Progenitor cell of endocrine pancreas (in vitro differentiated cells): ENCODE measurements at regions not wholly inside any gene's neighbourhood (a gene's known extent, or its start where the extent isn't known, plus 50 kb on each side); places are given as distances from the start of the nearest gene placed in this dataset.

Source experiments
- DNase-seq: peaks from one replicate; pipeline ENCODE4 v3.0.0; 2021; ENCODE audit warnings: low spot score; ENCODE audit not compliant: unreplicated experiment
- H3K27ac Mint-ChIP-seq: 2 replicates; pipeline ENCODE4 v1.8.0; 2021; ENCODE audit warnings: mild to moderate bottlenecking, moderate library complexity, mixed read lengths
- H3K27me3 Mint-ChIP-seq: 2 replicates; pipeline ENCODE4 v1.8.0; 2021; ENCODE audit warnings: mixed read lengths
- H3K36me3 Mint-ChIP-seq: 2 replicates; pipeline ENCODE4 v1.8.0; 2022; ENCODE audit warnings: mixed read lengths; ENCODE audit not compliant: insufficient read depth
- H3K4me1 Mint-ChIP-seq: 2 replicates; pipeline ENCODE4 v1.8.0; 2021; ENCODE audit warnings: low read depth, mixed read lengths
- H3K4me3 Mint-ChIP-seq: 2 replicates; pipeline ENCODE4 v1.8.0; 2021; ENCODE audit warnings: low read depth, mild to moderate bottlenecking, moderate library complexity, mixed read lengths
- H3K9me3 Mint-ChIP-seq: 2 replicates; pipeline ENCODE4 v1.8.0; 2021; ENCODE audit warnings: low read depth, mixed read lengths
- TF ChIP-seq, protein P1 (sequence below): fragments of 200-600 bp; sonication (generic); IDR thresholded peaks from one replicate; pipeline ENCODE4 v1.5.0; 2021; ENCODE audit warnings: antibody characterized with exemption, mild to moderate bottlenecking; ENCODE audit not compliant: unreplicated experiment

DNA sequence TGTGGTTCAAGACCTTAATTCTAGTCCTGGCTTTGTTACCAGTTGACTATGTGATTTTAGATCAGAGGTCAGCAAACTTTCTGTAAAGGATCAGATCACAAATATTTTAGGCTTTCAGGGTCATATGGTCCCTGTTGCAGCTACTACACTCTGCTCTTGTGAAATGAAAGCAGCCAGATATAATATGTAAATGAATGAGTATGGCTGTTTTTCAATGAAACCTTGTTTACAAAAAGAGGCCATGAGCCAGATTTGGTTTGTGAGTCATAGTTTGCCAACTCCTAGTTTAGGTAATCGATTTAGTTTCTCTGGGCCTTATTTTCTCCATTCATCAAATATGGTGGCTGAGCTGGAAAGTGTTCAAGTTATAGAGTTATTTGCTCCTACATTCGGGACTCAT lies 346.7 kb downstream of the NUF2 start:
- DNase-seq: no peak
- H3K36me3 Mint-ChIP-seq: no peaks in the 10 kb centered on the region
- no peak overlapping the region for H3K4me3 Mint-ChIP-seq
- H3K27me3 Mint-ChIP-seq: peaks cover 2% of the 10 kb centered on the region
- peaks cover 27% of the 10 kb centered on the region for H3K4me1 Mint-ChIP-seq
- H3K9me3 Mint-ChIP-seq: peaks cover 3% of the 10 kb centered on the region
- H3K27ac Mint-ChIP-seq: no peak overlapping the region
- TF ChIP-seq, protein P1, sequence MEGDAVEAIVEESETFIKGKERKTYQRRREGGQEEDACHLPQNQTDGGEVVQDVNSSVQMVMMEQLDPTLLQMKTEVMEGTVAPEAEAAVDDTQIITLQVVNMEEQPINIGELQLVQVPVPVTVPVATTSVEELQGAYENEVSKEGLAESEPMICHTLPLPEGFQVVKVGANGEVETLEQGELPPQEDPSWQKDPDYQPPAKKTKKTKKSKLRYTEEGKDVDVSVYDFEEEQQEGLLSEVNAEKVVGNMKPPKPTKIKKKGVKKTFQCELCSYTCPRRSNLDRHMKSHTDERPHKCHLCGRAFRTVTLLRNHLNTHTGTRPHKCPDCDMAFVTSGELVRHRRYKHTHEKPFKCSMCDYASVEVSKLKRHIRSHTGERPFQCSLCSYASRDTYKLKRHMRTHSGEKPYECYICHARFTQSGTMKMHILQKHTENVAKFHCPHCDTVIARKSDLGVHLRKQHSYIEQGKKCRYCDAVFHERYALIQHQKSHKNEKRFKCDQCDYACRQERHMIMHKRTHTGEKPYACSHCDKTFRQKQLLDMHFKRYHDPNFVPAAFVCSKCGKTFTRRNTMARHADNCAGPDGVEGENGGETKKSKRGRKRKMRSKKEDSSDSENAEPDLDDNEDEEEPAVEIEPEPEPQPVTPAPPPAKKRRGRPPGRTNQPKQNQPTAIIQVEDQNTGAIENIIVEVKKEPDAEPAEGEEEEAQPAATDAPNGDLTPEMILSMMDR: no peak

DNA sequence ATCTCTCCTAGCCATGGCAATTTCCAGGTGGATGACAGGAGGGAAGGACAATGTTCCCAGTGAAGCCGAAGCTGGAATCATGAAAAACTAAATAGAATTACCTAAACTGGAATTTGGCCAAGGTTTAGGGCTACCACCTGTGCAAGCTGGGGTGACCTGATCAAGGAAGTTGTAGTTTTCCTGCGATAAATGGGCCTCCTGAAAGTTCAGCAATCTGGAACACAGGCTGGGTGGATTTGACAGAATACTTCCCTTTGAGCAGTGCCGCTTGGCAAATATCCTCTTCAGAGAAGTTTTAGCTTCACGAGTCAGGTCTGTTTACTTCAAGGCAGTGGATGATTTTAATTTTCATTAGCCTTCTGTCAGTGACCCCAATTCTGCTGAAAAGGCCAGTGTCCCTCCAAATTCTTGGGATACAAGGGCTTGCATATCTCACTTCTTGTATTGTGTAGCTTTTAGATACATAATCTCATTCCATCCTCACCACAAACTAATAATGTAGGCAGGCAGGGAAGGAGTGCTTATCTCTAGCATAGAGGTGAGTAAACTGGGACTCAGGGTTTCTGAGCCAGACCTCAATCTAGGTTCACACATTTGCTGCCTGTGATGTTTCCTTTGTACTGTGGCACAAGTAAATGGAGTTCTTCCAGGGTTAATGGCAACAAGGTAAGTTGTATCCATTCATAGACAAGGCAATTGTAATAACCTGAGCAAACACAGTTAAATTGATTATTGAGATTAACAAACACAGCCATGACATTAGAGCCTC lies 349.4 kb downstream of the NUF2 start:
- Mint-ChIP-seq H3K9me3 (peaks cover 3% of the 10 kb centered on the region), H3K27me3 (peaks cover 7% of the 10 kb centered on the region), H3K4me3 (no peak overlapping the region), H3K4me1 (peaks cover 37% of the 10 kb centered on the region), H3K27ac (peak overlapping the region; percentile 87), H3K36me3 (no peaks in the 10 kb centered on the region)
- no peak for DNase-seq
- TF ChIP-seq, protein P1: no peak

DNA sequence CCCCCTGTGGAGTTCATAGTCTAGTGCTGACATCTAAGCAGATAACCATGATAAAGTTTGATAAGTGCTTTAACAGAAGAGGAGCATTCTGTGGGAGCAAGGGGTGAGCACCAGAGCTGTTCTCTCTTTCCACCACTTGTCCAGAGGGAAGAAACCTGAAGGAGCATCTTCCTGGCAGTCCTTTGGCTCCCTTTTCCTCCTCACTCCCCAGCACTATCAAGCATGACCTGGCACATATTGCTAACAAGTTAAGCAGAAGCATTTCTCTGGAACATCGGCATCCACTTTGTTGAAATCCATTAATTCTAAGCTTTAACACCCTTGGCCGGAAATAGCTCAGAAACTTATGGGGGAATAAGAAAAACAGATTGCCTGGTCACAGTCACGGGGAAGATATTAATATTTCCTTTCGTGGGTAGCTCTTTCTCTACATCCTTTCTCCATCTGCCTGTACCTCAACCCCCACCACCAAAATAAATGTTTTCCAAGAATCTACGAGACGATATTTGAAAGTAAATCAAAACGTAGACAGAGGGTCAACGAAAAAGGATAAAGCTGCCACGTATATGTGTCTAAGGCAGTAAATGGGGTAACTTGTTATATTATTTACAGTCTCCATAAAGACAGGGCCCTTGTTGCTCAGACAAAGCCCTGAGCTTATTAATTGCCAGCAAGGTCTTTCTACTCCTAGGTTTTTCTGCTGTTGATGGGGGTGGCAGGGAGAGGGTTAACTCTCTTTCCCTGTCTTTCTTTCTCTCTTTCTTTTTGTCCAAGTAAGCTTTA lies 351.4 kb downstream of the NUF2 start:
- H3K27ac Mint-ChIP-seq: peak overlapping the region; percentile 66
- no peak overlapping the region for H3K4me3 Mint-ChIP-seq
- DNase-seq: no peak
- no peaks in the 10 kb centered on the region for H3K36me3 Mint-ChIP-seq
- H3K4me1 Mint-ChIP-seq: peaks cover 37% of the 10 kb centered on the region
- peaks cover 3% of the 10 kb centered on the region for H3K9me3 Mint-ChIP-seq
- TF ChIP-seq, protein P1: no peak
- H3K27me3 Mint-ChIP-seq: peaks cover 14% of the 10 kb centered on the region

DNA sequence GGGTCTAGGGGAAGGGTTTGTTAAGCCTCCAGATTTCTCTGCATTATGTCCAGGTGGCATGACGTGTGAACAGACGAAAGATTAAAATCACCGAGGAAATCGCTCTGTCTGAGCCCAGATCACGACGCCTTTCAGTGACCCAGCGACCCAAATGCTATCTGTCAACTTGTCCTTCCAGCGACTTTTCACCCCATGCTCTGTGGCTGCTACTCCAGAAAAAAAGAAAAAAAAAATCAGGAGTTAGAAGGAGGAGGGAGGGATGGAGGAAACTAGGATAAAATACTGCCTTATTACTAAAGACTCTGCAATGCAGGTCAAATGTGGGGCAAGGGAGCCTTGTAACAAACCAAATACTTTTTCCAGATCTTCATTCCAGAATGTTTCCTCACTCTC lies 352.0 kb downstream of the NUF2 start:
- TF ChIP-seq, protein P1: no peak
- H3K9me3 Mint-ChIP-seq: peaks cover 3% of the 10 kb centered on the region
- peaks cover 37% of the 10 kb centered on the region for H3K4me1 Mint-ChIP-seq
- H3K4me3 Mint-ChIP-seq: no peak overlapping the region
- no peak for DNase-seq
- H3K36me3 Mint-ChIP-seq: no peaks in the 10 kb centered on the region
- H3K27me3 Mint-ChIP-seq: peaks cover 14% of the 10 kb centered on the region
- peak overlapping the region; percentile 66 for H3K27ac Mint-ChIP-seq

DNA sequence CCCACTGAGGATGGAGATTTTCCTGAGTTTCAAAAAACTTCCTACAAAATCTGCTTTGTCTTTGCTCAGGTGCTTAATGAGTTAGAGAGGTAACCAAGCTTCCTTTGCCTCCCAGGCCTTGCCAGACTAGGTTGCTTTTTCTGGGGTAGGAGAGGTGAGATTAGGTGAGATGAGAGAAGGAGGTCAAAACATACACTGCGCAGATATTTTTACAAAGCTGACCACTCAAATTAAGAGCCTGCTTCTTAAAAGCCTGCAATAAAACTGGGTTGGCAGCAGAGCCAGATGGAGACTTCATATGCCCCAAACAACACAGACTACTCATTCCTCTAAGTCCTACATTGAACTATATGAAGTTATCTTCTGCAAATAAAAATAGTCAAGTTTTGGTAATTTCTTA lies 352.5 kb downstream of the NUF2 start:
- Mint-ChIP-seq H3K4me1 (peaks cover 37% of the 10 kb centered on the region), H3K27me3 (peaks cover 14% of the 10 kb centered on the region), H3K27ac (peak overlapping the region; percentile 66), H3K36me3 (no peaks in the 10 kb centered on the region), H3K4me3 (no peak overlapping the region), H3K9me3 (peaks cover 3% of the 10 kb centered on the region)
- no peak for DNase-seq
- TF ChIP-seq, protein P1: no peak
